CD4-positive, alpha-beta T cell treated with Interleukin-4 for 1 hour (primary cell): ENCODE measurements at regions not wholly inside any gene's neighbourhood (a gene's known extent, or its start where the extent isn't known, plus 50 kb on each side); places are given as distances from the start of the nearest gene placed in this dataset.

Experiments used
- DNase-seq, 2 donors: peaks; one replicate each; pipeline ENCODE4 v3.0.0-alpha.2; 2020 to 2022

DNA sequence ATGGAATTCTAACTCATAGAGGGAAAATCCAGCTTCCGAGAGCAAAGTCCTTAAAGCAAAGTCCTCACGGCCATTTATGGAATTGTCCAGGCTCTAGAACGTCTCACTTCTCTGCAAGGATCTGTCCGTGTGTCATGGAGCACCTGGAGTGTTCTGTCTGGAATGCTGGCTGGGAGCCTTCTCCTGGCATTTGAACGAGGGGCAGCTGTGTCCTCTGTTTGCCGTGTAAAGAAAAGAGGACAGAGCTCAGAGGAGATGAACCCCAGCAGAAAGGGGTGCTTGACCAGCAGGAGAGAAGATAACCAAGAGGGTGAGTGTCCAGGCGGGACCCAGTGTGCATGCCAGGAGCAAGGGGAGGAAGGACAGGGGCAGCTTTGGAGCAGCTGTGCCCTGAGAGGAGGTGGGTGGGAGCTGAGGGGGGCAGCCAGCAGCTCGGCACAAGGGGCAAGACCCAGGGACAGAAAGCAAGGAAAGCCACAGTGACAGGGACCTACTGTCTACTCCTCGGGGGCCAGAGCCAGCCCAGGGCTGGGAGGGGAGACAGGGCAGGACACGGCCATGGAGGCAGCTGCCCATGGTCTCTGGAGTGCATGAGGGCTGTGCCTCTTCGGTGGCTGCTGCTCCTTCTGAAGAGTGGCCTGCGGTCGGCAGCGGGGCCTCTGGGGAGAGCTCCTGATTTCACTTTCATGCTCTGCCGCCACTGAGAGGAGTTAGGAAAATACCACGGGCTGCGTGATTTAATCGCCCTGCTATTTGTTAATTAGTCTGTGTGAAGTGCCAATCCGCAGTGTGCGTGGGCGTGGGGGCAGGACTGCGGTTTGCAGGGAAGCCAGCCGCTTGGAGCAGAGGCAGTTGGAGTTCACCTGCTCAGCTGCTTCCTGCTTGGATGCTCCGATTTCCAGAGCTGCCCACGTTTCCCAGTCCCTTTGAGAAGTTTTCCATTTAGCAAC lies 149.3 kb upstream of the SHH start:
- no peak for DNase-seq

DNA sequence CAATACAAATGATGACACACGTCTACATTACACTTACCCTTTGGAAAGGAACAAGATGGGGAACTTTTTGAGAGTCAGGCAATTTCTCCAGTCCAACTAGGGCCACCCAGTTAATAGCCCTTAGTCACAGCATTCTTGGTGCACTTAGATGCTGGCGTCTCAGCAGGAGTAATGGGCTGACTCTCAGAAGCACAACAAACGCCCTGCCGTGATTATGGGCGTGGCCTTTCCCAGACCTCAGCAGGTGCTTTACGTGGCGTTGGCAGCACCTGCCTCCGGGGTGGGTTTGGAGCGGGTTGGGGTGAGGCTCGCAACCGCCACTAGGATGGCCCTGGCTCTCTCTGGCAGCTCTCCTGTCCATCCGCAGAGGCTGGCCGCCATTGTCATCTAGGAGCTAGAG lies 147.6 kb upstream of the SHH start:
- DNase-seq, result no peak

DNA sequence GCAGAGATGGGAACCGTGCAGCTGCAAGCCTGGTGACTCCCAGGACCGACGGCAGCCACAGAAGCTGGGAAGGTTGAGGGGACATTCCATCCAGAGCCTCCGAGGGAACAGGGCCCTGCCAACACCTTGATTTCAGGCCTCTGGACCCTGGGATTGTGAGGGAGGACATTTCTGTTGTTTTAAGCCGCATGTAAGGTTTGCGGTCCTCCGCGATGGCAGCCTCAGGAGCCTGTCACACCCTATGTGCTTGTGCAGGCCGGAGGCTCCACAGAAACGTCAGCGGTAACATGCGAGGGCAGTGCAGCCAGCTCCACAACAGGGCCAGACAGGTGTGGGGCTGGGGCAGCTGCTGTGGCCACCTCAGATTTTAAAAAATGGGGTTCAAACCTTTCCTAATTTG lies 144.7 kb upstream of the SHH start:
- no peak for DNase-seq

DNA sequence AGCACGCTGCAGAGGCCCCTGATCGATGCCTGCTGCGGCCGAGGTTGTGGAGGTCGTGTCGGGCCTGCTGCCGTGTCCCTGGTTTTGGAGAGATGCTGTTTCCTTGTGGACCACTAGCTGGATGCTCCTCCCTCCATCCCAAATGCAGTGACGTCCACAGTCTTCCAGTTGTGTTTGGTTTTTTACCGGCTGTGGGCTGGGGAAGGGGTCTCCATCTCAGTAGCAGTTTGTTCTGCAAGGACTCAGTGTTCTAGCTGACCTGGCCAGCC lies 143.0 kb upstream of the SHH start:
- no peak for DNase-seq

DNA sequence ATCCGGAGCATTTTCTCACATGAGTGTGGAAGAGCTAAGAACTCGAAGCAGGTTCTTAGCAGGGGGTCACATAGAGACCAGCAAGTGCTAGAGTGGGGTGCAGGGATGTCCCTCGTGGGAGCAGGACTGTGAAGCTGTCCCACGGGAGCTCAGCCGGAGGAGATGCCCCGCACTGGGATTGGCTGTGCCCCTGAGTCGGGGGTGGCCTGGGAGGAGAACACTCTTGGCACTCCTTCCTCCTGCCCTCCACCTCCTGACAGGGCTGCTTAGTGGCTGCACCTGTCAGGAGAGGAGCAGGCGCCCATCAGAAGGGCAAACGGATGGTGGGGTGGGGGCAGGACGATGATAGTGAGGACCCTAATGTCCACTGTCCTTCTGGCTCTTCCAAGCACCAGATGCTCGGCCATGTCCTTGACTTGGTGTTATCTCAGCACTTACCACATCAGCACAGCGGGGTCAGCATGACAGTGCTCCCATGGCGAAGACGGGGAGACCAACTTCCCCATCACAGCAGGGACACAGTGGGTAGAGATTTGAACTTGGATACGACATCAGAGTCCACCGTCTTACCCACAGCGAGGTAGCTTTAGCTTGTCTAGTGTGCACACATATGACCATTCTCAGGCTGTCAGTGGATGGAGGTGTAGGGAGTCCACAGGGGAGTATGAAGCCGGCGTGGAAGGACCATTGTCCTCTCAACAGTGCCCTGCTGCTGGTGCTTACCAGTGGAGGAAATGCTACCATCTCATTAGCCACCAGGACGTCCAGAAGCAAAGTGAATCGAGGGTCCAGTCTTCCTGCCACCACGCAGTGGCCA lies 142.5 kb upstream of the SHH start:
- no peak for DNase-seq

DNA sequence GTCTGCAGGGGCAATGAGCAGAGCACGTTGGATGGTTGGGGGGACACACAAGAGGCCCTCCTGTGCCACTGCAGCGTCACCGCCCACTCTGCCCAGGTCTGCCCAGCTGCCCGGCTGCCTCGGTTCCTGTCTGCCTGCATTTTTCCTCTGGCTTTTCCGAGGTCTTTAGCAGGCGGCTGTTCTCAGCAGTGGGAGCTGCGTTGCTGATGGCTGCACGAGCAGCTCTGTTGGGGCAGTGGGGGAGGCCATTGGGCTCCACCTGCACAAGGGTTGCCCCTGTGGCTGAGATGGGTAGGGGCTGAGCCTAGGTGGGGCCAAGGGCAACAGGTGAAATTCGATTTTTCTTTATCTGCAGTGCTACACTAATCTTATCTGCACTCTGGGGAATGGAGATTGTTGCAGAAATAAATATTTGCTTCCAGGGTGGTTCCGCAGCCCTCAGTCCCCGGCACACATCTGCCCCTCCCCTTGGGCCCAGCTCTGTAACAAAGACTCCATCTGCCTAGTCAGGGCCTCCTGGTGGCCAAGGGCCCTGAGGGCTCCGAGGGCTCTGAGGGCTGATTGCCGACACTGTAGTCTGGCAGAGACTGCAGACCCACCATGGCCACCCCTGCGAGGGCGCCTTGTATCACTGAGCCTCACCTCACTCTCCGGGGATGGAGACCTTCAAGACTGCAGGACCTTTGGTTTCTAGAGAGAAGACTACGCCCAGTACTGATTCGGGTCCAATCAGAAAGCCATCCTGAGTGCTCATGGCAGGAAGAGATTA lies 141.7 kb upstream of the SHH start:
- no peak for DNase-seq

DNA sequence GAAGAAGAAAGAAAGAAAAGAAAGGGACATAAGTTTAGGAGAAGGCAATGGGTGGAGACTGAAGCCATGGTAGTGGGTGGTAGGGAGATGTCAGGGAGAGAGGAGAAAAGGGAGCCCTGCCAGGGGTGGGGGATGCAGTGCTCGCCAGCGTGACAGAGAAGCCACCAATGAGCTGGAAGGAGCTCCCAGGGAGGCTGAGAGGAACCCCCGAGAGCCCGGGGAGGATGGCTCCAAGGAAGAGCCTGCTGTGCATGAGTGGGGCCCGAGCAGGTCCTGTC lies 141.2 kb upstream of the SHH start:
- no peak for DNase-seq

DNA sequence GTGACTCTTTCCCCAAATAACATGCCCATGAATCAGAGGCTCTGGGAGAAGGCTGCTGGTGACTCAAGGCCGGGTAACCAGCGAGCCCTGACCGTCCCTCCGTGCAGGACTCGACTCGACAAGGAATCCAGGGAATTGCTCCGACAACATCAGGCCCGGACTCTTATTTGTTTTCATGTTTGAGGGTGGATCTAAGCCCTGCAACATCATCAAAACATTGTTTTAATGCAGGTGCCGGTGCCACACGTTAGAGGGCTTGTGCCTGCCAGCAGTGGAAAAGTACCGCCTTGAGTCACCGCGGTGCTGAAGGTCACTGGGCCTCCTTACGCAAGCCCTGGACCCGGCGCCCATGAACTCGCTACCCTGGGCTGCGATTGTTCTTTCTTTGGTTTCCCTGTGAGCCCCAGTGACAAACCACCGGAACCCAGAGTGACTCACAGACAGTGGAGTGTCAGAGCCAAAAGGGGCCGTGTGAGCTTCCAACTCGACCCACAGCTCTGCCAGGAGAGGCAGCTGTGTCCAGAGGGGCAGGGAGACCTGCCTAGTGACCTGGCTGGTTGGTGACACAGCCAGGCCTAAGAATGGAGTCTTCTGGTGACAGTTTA lies 139.4 kb upstream of the SHH start:
- no peak for DNase-seq

DNA sequence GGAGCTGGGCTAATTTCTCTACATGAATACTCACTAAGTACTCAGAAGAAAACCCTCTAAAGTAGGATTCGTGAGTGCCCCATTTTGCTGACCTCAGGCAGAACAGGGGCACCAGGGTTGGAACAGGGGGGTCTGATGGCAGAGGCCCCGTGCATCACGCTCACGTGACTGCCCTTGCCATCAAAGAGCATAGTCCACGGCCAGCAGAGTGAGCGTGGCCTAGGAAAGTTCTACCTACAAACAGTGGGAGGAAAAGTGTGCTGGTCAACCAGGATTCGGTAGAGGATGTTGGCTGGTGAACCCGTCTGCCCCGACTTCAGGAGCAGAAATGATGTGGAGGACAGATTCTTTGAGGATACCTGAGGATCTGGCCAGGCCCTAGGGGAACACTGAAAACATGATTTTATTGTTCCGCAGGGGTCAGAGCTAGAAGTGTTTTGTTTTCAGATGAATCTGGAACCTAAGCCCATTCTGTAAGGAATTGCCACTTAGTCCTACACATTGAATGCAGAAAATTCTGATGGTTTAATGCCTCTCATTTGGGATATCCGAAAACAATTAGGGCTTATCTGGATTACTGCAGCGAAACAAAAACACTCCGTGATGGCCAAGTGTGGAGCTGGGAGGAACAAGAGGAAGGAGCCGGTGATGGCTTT lies 138.8 kb upstream of the SHH start:
- DNase-seq, result no peak

DNA sequence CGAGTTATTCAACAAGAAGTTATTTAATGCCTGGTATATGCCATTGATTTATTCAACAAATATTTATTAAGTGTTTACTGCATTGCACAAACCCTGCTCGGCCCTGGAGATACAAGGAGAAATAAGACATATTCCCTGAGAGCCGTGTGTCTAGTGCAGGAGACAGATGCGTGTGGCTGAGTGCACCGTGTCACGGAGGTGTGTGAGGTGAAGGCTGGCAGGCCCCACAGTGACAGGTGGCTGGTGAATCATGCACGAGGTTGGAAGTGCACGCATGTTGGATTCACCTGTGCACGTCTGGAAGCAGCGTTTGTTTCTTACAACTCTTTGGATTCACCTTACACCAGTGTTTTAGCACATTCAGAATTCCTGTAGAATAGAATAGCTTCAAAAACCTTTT lies 136.6 kb upstream of the SHH start:
- no peak for DNase-seq

DNA sequence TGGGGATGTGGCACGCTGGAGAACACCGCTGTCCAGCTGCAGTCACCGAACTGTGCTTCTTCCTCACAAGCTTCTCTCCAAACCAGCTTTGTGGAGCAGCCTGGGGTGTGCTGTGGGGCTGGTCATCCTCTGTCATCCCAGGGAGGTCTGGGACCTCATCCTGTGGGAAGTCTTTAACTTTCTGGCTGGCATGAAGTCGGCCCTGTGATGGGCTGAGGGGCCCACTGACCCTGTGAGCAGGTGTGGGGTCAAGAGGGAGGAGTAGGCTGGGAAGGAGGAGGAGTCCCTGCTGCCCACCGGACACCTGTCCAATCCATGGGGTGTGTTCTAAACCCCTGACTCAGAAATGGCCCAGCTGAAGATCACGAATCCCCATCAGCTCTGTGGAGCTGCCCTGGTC lies 136.2 kb upstream of the SHH start:
- no peak for DNase-seq

DNA sequence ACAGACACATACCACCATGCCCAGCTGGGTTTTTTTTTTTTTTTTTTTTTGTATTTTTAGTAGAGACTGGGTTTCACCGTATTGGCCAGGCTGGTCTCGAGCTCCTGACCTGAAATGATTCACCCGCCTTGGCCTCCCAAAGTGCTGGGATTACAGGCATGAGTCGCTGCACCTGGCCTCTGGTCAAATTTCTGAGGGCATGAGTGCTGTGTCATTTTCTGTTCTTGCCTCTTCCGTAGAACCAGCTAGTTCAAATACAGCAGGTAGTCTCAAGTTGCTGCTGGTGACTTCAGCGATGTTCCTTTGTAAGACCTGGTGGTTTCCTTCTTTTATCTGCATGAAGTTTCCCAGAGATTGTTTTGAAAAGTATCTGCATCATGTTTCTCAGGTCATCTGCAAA lies 134.8 kb upstream of the SHH start:
- no peak for DNase-seq

DNA sequence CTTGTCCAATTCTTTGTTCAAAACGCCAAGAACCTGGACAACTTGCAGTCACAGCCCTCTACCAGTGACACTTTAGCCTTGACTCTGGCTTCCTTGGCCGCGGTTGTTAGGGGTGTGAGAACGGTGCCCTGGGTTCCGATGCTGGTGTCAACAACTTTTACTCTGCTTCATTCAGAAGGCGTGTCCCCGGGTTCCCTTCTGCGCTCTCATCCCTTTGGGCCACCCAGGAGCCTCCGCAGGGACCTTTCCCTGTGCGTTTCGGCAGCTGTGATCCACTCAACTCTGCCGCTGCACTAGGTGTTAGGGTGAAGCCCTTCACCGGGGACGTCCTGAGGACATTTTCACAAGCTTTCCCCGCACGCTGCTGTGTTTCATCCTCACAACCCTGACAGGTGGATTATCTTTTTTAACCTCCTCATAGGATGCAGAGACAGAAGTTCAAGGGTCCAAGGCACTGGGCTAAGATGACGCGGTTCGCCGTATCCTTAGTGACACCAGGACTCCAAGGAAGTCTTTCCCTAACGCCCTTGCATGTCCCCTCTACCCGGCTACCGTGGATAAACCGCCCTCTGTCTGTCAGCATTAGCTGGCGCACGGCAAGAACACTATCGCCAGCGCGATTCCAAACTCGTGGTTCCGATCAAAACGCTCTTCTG lies 133.5 kb upstream of the SHH start:
- no peak for DNase-seq

DNA sequence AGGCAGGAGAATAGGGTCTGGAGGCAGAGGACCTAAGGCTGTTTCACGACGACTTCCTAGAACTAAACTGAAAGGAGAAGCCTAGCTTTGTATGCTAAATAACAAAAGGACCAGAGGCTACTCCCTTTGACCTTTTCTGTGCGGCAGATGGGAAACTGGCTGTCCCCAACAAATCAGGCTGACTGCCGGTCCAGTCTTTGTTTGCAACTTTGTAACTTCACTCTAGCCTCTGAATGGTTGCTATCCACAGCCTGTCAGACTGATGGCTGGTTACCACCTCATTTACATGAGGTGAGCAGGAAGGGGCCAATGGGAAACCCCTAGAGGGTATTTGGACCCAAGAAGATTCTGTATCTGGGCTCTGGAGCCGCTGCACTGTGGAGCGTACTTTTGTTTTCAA lies 132.6 kb upstream of the SHH start:
- no peak for DNase-seq

DNA sequence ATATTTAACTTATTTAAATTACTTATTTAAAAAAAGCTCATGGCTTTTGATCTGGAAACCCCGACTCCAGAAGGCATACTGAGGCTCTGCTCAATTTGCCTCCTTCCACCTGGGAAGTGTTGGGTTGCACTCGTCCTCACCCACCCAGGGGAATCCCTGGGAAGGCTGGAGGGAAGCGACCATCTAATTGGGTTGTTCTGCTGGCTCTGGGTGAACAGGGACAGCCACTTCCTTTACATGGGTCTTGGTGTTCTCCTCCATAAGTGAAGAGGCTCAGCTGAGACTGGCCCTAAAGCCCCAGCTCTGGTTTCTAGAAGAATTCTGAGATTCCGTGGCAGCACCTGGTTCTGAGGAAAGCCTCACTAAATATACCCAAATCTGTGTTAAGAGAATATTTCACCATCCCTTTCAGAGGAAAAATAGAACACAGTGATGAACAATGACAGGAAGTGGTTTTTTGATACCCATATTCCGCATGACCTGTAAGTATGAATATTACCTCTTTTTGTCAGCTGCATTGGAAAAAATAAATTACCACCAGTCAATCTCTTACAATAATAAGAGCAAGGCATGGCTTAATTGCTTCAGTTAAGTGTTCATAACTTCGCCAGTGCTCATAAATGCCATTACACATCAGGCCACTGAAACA lies 131.1 kb upstream of the SHH start:
- no peak for DNase-seq

DNA sequence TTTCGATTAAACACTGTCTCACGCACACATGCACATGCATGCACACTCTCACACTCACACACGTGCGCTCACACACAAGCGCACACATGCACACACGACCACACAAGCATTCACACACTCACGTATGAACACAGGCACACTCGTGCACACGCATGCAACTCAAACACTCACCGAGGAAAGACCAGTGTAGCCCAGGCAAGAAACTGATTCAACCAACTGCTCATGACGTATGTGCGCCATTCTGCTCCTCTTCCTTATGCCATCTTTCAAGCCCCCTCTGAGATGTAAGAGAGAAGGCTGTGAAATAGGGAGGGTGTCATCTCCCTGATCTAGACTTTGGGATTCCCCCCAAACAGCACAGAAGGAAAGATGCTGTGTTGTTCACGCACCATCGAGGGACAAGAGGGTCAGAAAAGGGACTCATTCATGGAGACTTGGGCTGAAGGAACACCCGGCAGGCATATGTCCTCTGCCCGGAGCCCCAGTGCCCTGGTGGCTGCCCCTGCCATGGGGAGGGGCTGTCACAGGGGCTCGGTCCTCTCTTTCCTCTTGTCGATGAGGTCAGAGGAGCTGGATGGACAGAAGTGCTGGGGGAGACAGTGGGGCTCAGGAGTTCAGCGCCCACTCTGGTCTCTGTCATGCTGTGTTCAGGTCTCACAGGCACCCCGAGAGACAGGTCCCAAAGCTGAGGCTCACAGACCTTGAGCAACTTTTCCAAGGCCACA lies 130.1 kb upstream of the SHH start:
- no peak for DNase-seq

DNA sequence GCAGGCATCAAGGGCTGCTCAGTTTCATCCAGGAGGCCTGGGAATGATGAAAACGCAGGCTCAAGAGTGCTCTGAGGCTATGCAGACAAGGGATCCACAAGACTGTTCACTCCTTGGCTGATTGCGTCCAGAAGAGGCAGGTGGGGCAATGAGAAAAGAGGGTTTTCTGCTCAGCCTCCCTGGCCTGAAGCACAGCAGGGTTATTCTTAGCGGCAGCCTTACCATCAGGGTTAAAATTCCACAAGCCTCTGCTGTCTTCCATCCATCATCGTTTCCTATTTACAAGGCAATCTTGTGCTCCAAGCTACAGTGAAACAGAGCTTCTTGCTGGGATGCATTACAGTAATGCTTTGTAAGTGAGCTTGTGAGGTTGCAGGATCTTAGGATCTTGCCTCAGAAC lies 129.4 kb upstream of the SHH start:
- DNase-seq, result no peak

DNA sequence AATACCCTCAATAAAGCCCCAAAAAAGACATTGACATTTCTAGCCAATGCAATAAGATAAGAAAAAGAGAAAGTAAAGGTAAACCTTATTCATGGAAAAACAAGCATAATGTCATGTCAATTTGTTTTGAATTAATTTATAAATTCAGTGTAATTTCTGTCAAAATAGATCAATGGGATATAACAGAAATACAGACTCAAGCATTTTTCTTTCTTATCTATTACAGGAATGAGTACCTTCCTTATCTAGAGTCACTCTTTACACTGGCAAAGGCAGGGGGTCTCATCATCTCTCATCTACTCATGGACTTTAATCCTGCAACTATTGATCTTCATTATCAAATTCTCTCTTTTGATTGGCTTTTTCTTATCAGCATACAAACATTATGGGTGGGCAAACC lies 127.1 kb upstream of the SHH start:
- DNase-seq, result no peak

DNA sequence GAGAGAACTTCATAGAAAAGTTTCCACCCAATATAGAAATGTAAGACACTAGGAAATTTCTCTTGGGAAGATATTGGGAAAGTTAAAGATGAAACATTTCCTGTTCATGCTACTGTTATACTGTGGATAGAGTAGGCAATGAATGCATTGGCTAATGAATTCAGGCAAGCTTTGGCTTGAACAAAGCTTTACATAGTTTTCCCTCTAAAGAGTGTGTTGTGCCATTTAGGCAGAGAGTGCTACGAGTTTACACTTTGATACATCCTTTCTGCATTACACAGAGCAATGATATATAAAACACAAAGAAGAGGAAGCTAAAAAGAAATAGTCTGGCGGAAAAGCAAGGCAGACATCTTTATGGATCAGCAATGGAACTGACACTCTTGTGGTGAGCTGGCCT lies 125.9 kb upstream of the SHH start:
- DNase-seq, result no peak

DNA sequence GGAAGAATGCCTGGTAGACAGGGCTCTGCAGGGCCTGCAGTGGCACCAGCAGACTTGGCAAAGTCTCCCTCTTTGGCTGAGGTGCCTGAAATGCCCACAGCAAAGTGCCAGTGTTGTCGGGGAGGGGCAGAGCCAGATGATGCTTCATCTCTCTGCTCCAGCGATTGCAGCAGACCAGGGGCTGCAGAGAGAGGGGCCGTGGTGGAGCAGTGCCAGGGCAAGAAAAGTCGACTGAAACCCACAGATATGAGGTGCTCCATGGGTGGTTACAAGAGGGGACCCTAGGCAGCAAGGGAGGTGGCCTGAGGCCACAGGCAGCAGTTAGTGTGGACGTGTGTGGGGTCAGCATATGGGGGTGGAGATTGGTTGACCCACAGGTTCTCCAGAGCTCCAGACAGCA lies 123.5 kb upstream of the SHH start:
- no peak for DNase-seq

DNA sequence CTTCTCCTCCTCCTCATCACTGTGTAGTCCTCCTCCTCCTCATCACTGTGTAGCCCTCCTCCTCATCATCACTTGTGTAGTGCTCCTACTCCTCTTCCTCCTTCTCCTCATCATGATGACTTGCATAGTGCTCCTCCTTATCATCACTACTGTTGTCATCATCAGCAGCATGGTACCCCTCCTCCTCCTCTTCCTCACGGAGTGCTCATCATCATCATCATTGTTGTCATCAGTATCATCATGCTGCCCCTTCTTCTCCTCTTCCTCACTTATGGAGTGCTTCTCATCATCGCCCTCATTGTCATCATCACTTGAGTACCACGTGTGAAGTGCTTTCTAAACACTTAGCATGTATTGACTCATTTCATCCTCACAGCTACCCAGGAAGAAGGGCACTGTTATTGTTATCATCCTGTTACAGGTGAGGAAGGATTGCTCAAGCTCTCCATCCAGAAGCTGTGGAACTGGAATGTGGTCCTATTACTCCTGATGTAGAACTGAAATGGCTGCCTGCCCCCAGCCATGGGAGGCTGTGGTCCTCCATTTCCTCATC lies 122.8 kb upstream of the SHH start:
- DNase-seq, result no peak
